Neural progenitor cell (in vitro differentiated cells): ENCODE measurements at regions not wholly inside any gene's neighbourhood (a gene's known extent, or its start where the extent isn't known, plus 50 kb on each side); places are given as distances from the start of the nearest gene placed in this dataset.
"Not testable (repeated sequence)": the region's sequence is repeated elsewhere in the genome, so short reads cannot be mapped to it uniquely, and the experiment has no call there.

Experiments
- DNase-seq: peaks from one replicate; pipeline ENCODE4 v3.0.0-alpha.2; 2016; ENCODE audit warnings: low spot score
- H2AFZ ChIP-seq: fragments of 200-600 bp; sonication (generic); replicated peaks from 2 replicates; pipeline ENCODE4 v1.6.1; 2016; ENCODE audit warnings: antibody characterized with exemption
- H3F3A ChIP-seq: fragments of 200-600 bp; sonication (generic); 2 replicates; pipeline ENCODE4 v1.6.1; 2016; ENCODE audit warnings: antibody characterized with exemption, low read depth
- H3K27ac ChIP-seq: fragments of 200-600 bp; sonication (generic); 2 replicates; pipeline ENCODE4 v1.5.1; 2016; ENCODE audit warnings: mild to moderate bottlenecking
- H3K27me3 ChIP-seq: fragments of 200-600 bp; sonication (generic); 2 replicates; pipeline ENCODE4 v1.6.1; 2016; ENCODE audit warnings: mild to moderate bottlenecking, moderate library complexity
- H3K36me3 ChIP-seq: fragments of 200-600 bp; sonication (generic); 2 replicates; pipeline ENCODE4 v1.5.1; 2016
- H3K4me1 ChIP-seq: fragments of 200-600 bp; sonication (generic); 2 replicates; pipeline ENCODE4 v1.6.1; 2016; ENCODE audit warnings: mixed run types
- H3K4me2 ChIP-seq: fragments of 200-600 bp; sonication (generic); 2 replicates; pipeline ENCODE4 v1.6.1; 2016
- H3K4me3 ChIP-seq: fragments of 200-600 bp; sonication (generic); 2 replicates; pipeline ENCODE4 v1.5.1; 2016
- H3K79me2 ChIP-seq: fragments of 200-600 bp; sonication (generic); 2 replicates; pipeline ENCODE4 v1.6.1; 2016; ENCODE audit warnings: low read depth
- H3K9ac ChIP-seq: fragments of 200-600 bp; sonication (generic); 2 replicates; pipeline ENCODE4 v1.6.1; 2016
- H3K9me3 ChIP-seq: fragments of 200-600 bp; sonication (generic); 2 replicates; pipeline ENCODE4 v1.5.1; 2016; ENCODE audit warnings: low read depth
- H4K20me1 ChIP-seq: fragments of 200-600 bp; sonication (generic); 2 replicates; pipeline ENCODE4 v1.6.1; 2016; ENCODE audit warnings: low read depth
- H3K27ac Mint-ChIP-seq: 3 replicates; pipeline ENCODE4 v1.8.0; 2021; ENCODE audit warnings: mixed read lengths
- H3K27me3 Mint-ChIP-seq: 2 replicates; pipeline ENCODE4 v1.8.0; 2022; ENCODE audit warnings: low read depth, mild to moderate bottlenecking, inconsistent platforms, moderate library complexity, mixed read lengths; ENCODE audit not compliant: insufficient read depth
- H3K36me3 Mint-ChIP-seq: 3 replicates; pipeline ENCODE4 v1.8.0; 2021; ENCODE audit warnings: mixed read lengths
- H3K4me1 Mint-ChIP-seq: 3 replicates; pipeline ENCODE4 v1.8.0; 2021; ENCODE audit warnings: mixed read lengths
- H3K4me3 Mint-ChIP-seq: 3 replicates; pipeline ENCODE4 v1.8.0; 2021; ENCODE audit warnings: mild to moderate bottlenecking, moderate library complexity, mixed read lengths
- H3K9me3 Mint-ChIP-seq: 3 replicates; pipeline ENCODE4 v1.8.0; 2020; ENCODE audit warnings: mixed read lengths
- CTCF ChIP-seq: fragments of 200-600 bp; sonication (generic); IDR thresholded peaks from 2 replicates; pipeline ENCODE4 v1.5.1; 2017; ENCODE audit warnings: antibody characterized with exemption, mild to moderate bottlenecking
- EZH2 ChIP-seq: fragments of 200-600 bp; sonication (generic); IDR thresholded peaks from 2 replicates; pipeline ENCODE4 v1.6.1; 2017; ENCODE audit warnings: antibody characterized with exemption, mild to moderate bottlenecking, moderate library complexity
- EZH2phosphoT487 ChIP-seq: fragments of 200-600 bp; sonication (generic); IDR thresholded peaks from 2 replicates; pipeline ENCODE4 v1.6.1; 2017; ENCODE audit warnings: antibody characterized with exemption

GRCh38 chr3:115409596-115409995 is 213.7 kb upstream of the GAP43 start:
- Mint-ChIP-seq H3K9me3 (peaks cover 5% of the 10 kb centered on the region), H3K27ac (no peak overlapping the region), H3K27me3 (peaks cover 2% of the 10 kb centered on the region), H3K36me3 (no peaks in the 10 kb centered on the region), H3K4me1 (peaks cover 12% of the 10 kb centered on the region), H3K4me3 (no peak overlapping the region)
- H3K4me3 ChIP-seq = no peak overlapping the region
- no peaks in the 10 kb centered on the region for H3K4me1 ChIP-seq
- H3K9ac ChIP-seq = no peak overlapping the region
- no peaks in the 10 kb centered on the region for H3K36me3 ChIP-seq
- no peak for TF ChIP-seq CTCF
- no peak for TF ChIP-seq EZH2
- no peak for TF ChIP-seq EZH2phosphoT487
- H3K9me3 ChIP-seq = no peaks in the 10 kb centered on the region
- DNase-seq = no peak
- no peaks in the 10 kb centered on the region for H3K27me3 ChIP-seq
- no peak overlapping the region for H2AFZ ChIP-seq
- H3K4me2 ChIP-seq = no peak overlapping the region
- no peaks in the 10 kb centered on the region for H3F3A ChIP-seq
- H3K27ac ChIP-seq = no peak overlapping the region
- no peaks in the 10 kb centered on the region for H4K20me1 ChIP-seq
- no peaks in the 10 kb centered on the region for H3K79me2 ChIP-seq

GRCh38 chr3:115414610-115415009 is 208.7 kb upstream of the GAP43 start:
- H4K20me1 ChIP-seq, H3F3A ChIP-seq, H3K79me2 ChIP-seq, H3K9me3 ChIP-seq, H3K36me3 ChIP-seq, H3K4me2 ChIP-seq, DNase-seq, H3K4me3 Mint-ChIP-seq, H3K27me3 Mint-ChIP-seq, H3K27ac ChIP-seq, H3K4me1 ChIP-seq, H3K4me3 ChIP-seq, H2AFZ ChIP-seq, H3K27ac Mint-ChIP-seq, H3K9ac ChIP-seq, H3K27me3 ChIP-seq, H3K9me3 Mint-ChIP-seq, H3K36me3 Mint-ChIP-seq: not testable (repeated sequence)
- H3K4me1 Mint-ChIP-seq = peaks cover 36% of the 10 kb centered on the region

- H3K27ac ChIP-seq = no peak overlapping the region
- Mint-ChIP-seq H3K36me3 (no peaks in the 10 kb centered on the region), H3K27me3 (no peaks in the 10 kb centered on the region), H3K4me3 (no peak overlapping the region), H3K4me1 (peaks cover 41% of the 10 kb centered on the region), H3K9me3 (no peaks in the 10 kb centered on the region), H3K27ac (peak overlapping the region; percentile 22)
- no peaks in the 10 kb centered on the region for H3K79me2 ChIP-seq
- no peak overlapping the region for H3K9ac ChIP-seq
- H3K36me3 ChIP-seq = no peaks in the 10 kb centered on the region
- no peak for TF ChIP-seq EZH2phosphoT487
- no peak for TF ChIP-seq EZH2
- peaks cover 3% of the 10 kb centered on the region for H3K4me1 ChIP-seq
- no peaks in the 10 kb centered on the region for H3F3A ChIP-seq
- no peaks in the 10 kb centered on the region for H3K9me3 ChIP-seq
- no peaks in the 10 kb centered on the region for H4K20me1 ChIP-seq
- H3K27me3 ChIP-seq = no peaks in the 10 kb centered on the region
- H3K4me3 ChIP-seq = no peak overlapping the region
- DNase-seq = no peak
- no peak overlapping the region for H2AFZ ChIP-seq
- H3K4me2 ChIP-seq = no peak overlapping the region
Measured at GRCh38 chr3:115415246-115415996, 207.9 kb upstream of the GAP43 start.

GRCh38 chr3:115418583-115418982 is 204.7 kb upstream of the GAP43 start:
- Mint-ChIP-seq H3K9me3 (no peaks in the 10 kb centered on the region), H3K27ac (peak overlapping the region; percentile 0), H3K36me3 (no peaks in the 10 kb centered on the region), H3K27me3 (no peaks in the 10 kb centered on the region), H3K4me3 (no peak overlapping the region), H3K4me1 (peaks cover 41% of the 10 kb centered on the region)
- H3K79me2 ChIP-seq = no peaks in the 10 kb centered on the region
- H3K27ac ChIP-seq = no peak overlapping the region
- peak overlapping the region; percentile 54 for H2AFZ ChIP-seq
- no peaks in the 10 kb centered on the region for H4K20me1 ChIP-seq
- DNase-seq = no peak
- no peaks in the 10 kb centered on the region for H3K36me3 ChIP-seq
- no peaks in the 10 kb centered on the region for H3F3A ChIP-seq
- H3K9ac ChIP-seq = no peak overlapping the region
- no peak for TF ChIP-seq CTCF
- no peak for TF ChIP-seq EZH2
- TF ChIP-seq EZH2phosphoT487 = no peak
- no peaks in the 10 kb centered on the region for H3K27me3 ChIP-seq
- peaks cover 3% of the 10 kb centered on the region for H3K4me1 ChIP-seq
- no peak overlapping the region for H3K4me3 ChIP-seq
- H3K9me3 ChIP-seq = no peaks in the 10 kb centered on the region
- no peak overlapping the region for H3K4me2 ChIP-seq
